HTERT RPE-1 (cell line): ENCODE measurements at regions not wholly inside any gene's neighbourhood (a gene's known extent, or its start where the extent isn't known, plus 50 kb on each side); places are given as distances from the start of the nearest gene placed in this dataset.

Experiments used
- in situ Hi-C: fragments of 300-500 bp; cut with MboI; formaldehyde crosslinking; loops from 4 replicates; pipeline ENCODE4 v1.14.3; 2020; ENCODE audit warnings: low sequenced_read_pairs

GRCh38 chr3:159937561-159938166 is 51.0 kb upstream of the IL12A start:
- in situ Hi-C loops: no loop called here

- in situ Hi-C loops: no loop called here
Observed at GRCh38 chr3:159938714-159939113, 49.9 kb upstream of the IL12A start.
